CD14-positive monocyte (primary cell): ENCODE measurements at regions not wholly inside any gene's neighbourhood (a gene's known extent, or its start where the extent isn't known, plus 50 kb on each side); places are given as distances from the start of the nearest gene placed in this dataset.
"Not testable (repeated sequence)": the region's sequence is repeated elsewhere in the genome, so short reads cannot be mapped to it uniquely, and the experiment has no call there.

Source experiments
- DNase-seq, 3 donors: peaks; one replicate each; pipeline ENCODE4 v3.0.0-alpha.2; 2011 to 2022
- H2AFZ ChIP-seq: 2 replicates; pipeline ENCODE4 v1.6.0; 2012; ENCODE audit warnings: mild to moderate bottlenecking, low read depth, low read length, inconsistent platforms; ENCODE audit not compliant: insufficient read depth, poor library complexity, severe bottlenecking
- H3K27ac ChIP-seq, 2 donors: 1 replicate in 1 of 2; 2 replicates in 1 of 2; pipeline ENCODE4 v1.5.1; 2012 to 2013; ENCODE audit warnings: low read length in 2 of 2, control low read depth in 1 of 2, inconsistent platforms in 1 of 2, low read depth in 1 of 2, mild to moderate bottlenecking in 1 of 2
- H3K27me3 ChIP-seq, 2 donors: one replicate each; pipeline versions ENCODE4 v1.6.0 to v1.6.1; 2011 to 2013; ENCODE audit warnings: low read length in 2 of 2; ENCODE audit not compliant: control insufficient read depth in 2 of 2, insufficient read depth in 2 of 2
- H3K36me3 ChIP-seq, 2 donors: replicated peaks in 1 of 2; 1 replicate in 1 of 2; 2 replicates in 1 of 2; pipeline versions ENCODE4 v1.5.1 to v1.6.1; 2012 to 2013; ENCODE audit warnings: low read length in 2 of 2, control low read depth in 1 of 2, inconsistent platforms in 1 of 2, mild to moderate bottlenecking in 1 of 2; ENCODE audit not compliant: insufficient read depth in 2 of 2, control insufficient read depth in 1 of 2
- H3K4me1 ChIP-seq, 2 donors: 1 replicate in 1 of 2; 2 replicates in 1 of 2; pipeline versions ENCODE4 v1.5.1 to v1.6.1; 2012 to 2013; ENCODE audit warnings: low read length in 2 of 2, control low read depth in 1 of 2, inconsistent platforms in 1 of 2, mild to moderate bottlenecking in 1 of 2, moderate library complexity in 1 of 2; ENCODE audit not compliant: insufficient read depth in 2 of 2, control insufficient read depth in 1 of 2
- H3K4me2 ChIP-seq: replicated peaks from 2 replicates; pipeline ENCODE3; 2012; ENCODE audit warnings: low read length, moderate library complexity, mild to moderate bottlenecking; ENCODE audit not compliant: poor library complexity, severe bottlenecking; ENCODE audit errors: extremely low read depth
- H3K4me3 ChIP-seq, 3 experiments: fragments of 200-600 bp in 1 of 3; sonication (generic) in 1 of 3; replicated peaks in 1 of 3; 1 replicate in 2 of 3; 2 replicates in 1 of 3; pipeline ENCODE4 v1.5.1; 2011 to 2013; ENCODE audit warnings: low read length in 3 of 3, mild to moderate bottlenecking in 3 of 3, control low read depth in 2 of 3, low read depth in 2 of 3, inconsistent platforms in 1 of 3, moderate library complexity in 1 of 3
- H3K79me2 ChIP-seq: 2 replicates; pipeline ENCODE4 v1.6.0; 2012; ENCODE audit warnings: mild to moderate bottlenecking, control low read depth, inconsistent platforms, low read length, moderate library complexity; ENCODE audit not compliant: insufficient read depth
- H3K9ac ChIP-seq: 2 replicates; pipeline ENCODE4 v1.6.0; 2017; ENCODE audit warnings: low read length, mild to moderate bottlenecking; ENCODE audit not compliant: insufficient read depth, poor library complexity, severe bottlenecking
- H3K9me3 ChIP-seq, 2 donors: replicated peaks in 1 of 2; 1 replicate in 1 of 2; 2 replicates in 1 of 2; pipeline versions ENCODE4 v1.5.1 to v1.6.1; 2012 to 2013; ENCODE audit warnings: low read length in 2 of 2, control low read depth in 1 of 2; ENCODE audit not compliant: control insufficient read depth in 1 of 2, insufficient read depth in 1 of 2
- H4K20me1 ChIP-seq: 2 replicates; pipeline ENCODE4 v1.6.0; 2012; ENCODE audit warnings: mild to moderate bottlenecking, low read length, control low read depth, moderate library complexity; ENCODE audit not compliant: insufficient read depth
- H3K27ac Mint-ChIP-seq, 7 donors: one replicate each; pipeline ENCODE4 v1.8.0; 2020; ENCODE audit warnings: mild to moderate bottlenecking in 7 of 7, mixed read lengths in 7 of 7, moderate library complexity in 6 of 7, inconsistent platforms in 2 of 7
- H3K27me3 Mint-ChIP-seq, 3 donors: one replicate each; pipeline ENCODE4 v1.8.0; 2021 to 2022; ENCODE audit warnings: low read depth in 3 of 3, mild to moderate bottlenecking in 3 of 3, mixed read lengths in 3 of 3, moderate library complexity in 3 of 3, inconsistent platforms in 1 of 3
- H3K36me3 Mint-ChIP-seq, 2 donors: one replicate each; pipeline ENCODE4 v1.8.0; 2020; ENCODE audit warnings: mixed read lengths in 2 of 2, inconsistent platforms in 1 of 2, mild to moderate bottlenecking in 1 of 2
- H3K4me1 Mint-ChIP-seq: one replicate; pipeline ENCODE4 v1.8.0; 2020; ENCODE audit warnings: mild to moderate bottlenecking, mixed read lengths
- H3K4me3 Mint-ChIP-seq, 2 donors: one replicate each; pipeline ENCODE4 v1.8.0; 2020; ENCODE audit warnings: mild to moderate bottlenecking in 2 of 2, mixed read lengths in 2 of 2, moderate library complexity in 1 of 2
- H3K9me3 Mint-ChIP-seq, 7 donors: one replicate each; pipeline ENCODE4 v1.8.0; 2020 to 2022; ENCODE audit warnings: mixed read lengths in 7 of 7, mild to moderate bottlenecking in 6 of 7, moderate library complexity in 6 of 7, inconsistent platforms in 2 of 7
- WGBS: methylation state at CpG from one replicate; pipeline ENCODE4 v1.1.5; 2013; ENCODE audit warnings: missing lambda C conversion rate; ENCODE audit not compliant: insufficient coverage; 5-methylcytosine and 5-hydroxymethylcytosine counted together
- intact Hi-C, 2 donors: fragments of 100-400 bp; cut with micrococcal nuclease; formaldehyde crosslinking; loops; one replicate each; pipeline versions ENCODE4 v1.15.0 to v1.15.1; 2023
- TF ChIP-seq, protein P1 (sequence below): fragments of 200-600 bp; IDR thresholded peaks from one replicate; pipeline ENCODE4 v1.8.0; 2022; ENCODE audit warnings: antibody characterized with exemption, mild to moderate bottlenecking

DNA sequence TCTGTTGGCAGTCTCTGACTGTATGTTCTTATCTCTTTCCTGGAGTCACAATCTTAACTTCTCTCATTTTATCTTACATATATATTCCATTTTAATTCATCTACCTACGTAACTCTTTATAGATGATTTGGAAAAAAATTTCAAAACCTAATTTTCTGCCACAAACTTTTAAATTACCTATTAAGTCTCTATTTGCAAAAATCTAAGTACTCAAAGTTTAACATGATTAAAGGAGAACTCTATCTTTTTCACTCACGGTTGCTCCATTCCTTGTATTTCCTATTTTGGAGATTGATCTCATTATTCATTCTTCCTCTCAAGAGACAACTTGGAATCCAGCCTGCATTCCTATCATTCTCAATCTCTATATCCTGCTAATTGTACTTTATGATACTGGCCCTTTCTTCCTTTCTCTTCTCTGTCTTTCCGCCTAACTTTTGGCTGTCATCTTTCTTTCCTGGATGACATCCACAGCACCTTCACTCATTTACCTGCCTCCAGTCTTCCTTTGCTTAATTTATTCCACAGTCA, 1071.1 kb upstream of the CITED2 start:
- no peaks in the 10 kb centered on the region for H4K20me1 ChIP-seq
- Mint-ChIP-seq H3K9me3 (peaks cover 0 to 2% (median 0%) of the 10 kb centered on the region in 7 donors), H3K27me3 (no peaks in the 10 kb centered on the region), H3K36me3 (no peaks in the 10 kb centered on the region), H3K4me1 (no peaks in the 10 kb centered on the region), H3K4me3 (no peak overlapping the region), H3K27ac (no peak overlapping the region)
- no peaks in the 10 kb centered on the region for H3K79me2 ChIP-seq
- 100% methylated on average over 1 of the region's 3 CpGs for WGBS
- no peak overlapping the region for H2AFZ ChIP-seq
- no peaks in the 10 kb centered on the region for H3K36me3 ChIP-seq
- H3K27me3 ChIP-seq = no peaks in the 10 kb centered on the region
- H3K4me2 ChIP-seq = no peak overlapping the region
- TF ChIP-seq, protein P1, sequence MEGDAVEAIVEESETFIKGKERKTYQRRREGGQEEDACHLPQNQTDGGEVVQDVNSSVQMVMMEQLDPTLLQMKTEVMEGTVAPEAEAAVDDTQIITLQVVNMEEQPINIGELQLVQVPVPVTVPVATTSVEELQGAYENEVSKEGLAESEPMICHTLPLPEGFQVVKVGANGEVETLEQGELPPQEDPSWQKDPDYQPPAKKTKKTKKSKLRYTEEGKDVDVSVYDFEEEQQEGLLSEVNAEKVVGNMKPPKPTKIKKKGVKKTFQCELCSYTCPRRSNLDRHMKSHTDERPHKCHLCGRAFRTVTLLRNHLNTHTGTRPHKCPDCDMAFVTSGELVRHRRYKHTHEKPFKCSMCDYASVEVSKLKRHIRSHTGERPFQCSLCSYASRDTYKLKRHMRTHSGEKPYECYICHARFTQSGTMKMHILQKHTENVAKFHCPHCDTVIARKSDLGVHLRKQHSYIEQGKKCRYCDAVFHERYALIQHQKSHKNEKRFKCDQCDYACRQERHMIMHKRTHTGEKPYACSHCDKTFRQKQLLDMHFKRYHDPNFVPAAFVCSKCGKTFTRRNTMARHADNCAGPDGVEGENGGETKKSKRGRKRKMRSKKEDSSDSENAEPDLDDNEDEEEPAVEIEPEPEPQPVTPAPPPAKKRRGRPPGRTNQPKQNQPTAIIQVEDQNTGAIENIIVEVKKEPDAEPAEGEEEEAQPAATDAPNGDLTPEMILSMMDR = no peak
- H3K9me3 ChIP-seq = no peaks in the 10 kb centered on the region
- intact Hi-C loops = no loop called here
- H3K27ac ChIP-seq = no peak overlapping the region
- no peak for DNase-seq
- no peak overlapping the region for H3K4me3 ChIP-seq
- H3K4me1 ChIP-seq = no peaks in the 10 kb centered on the region
- H3K9ac ChIP-seq = no peak overlapping the region

DNA sequence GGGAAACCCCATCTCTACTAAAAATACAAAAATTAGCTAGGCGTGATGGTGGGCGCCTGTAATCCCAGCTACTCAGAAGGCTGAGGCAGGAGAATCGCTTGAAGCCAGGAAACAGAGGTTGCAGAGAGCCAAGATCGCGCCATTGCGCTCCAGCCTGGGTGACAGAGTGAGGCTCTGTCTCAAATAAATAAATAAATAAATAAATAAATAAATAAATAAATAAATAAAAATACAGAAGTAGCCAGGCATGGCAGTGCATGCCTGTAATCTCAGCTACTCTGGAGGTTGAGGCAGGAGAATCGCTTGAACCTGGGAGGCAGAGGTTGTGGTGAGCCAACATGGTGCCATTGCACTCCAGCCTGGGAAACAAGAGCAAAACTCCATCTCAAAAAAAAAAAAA, 1068.7 kb upstream of the CITED2 start:
- intact Hi-C loops = not testable (repeated sequence)

More for the DNA sequence above, 1068.7 kb upstream of the CITED2 start:
- not testable (repeated sequence) for H3K9ac ChIP-seq, H3K4me3 Mint-ChIP-seq, H3K4me3 ChIP-seq, H3K36me3 Mint-ChIP-seq, H3K4me1 ChIP-seq, H3K27me3 Mint-ChIP-seq, H3K27ac Mint-ChIP-seq, H3K36me3 ChIP-seq, H3K4me1 Mint-ChIP-seq, H3K9me3 ChIP-seq, H3K4me2 ChIP-seq, H3K79me2 ChIP-seq, H3K27me3 ChIP-seq, H2AFZ ChIP-seq, H4K20me1 ChIP-seq, H3K27ac ChIP-seq, H3K9me3 Mint-ChIP-seq, DNase-seq
- 100% methylated on average over 1 of the region's 7 CpGs for WGBS
